GM12878 (cell line): ENCODE measurements at regions not wholly inside any gene's neighbourhood (a gene's known extent, or its start where the extent isn't known, plus 50 kb on each side); places are given as distances from the start of the nearest gene placed in this dataset.
"Not testable (repeated sequence)": the region's sequence is repeated elsewhere in the genome, so short reads cannot be mapped to it uniquely, and the experiment has no call there.

ENCODE experiments used
- ATAC-seq: fragments of 200-7000 bp; cut with Tn5 transposase; 3 replicates; pipeline ENCODE4 v1.9.1; 2020; ENCODE audit warnings: mild to moderate bottlenecking, moderate library complexity
- BruUV-seq: library from RNA; stranded (reverse); fragments of 400-500 nt; replicated peaks from 2 replicates; lab custom pipeline; 2021; lab: Mats Ljungman, UMichigan
- CTCF ChIA-PET: fragments of 300-600 bp; sonication (Branson Sonifier 250); formaldehyde crosslinking; extraction: SDS; loops from one replicate; lab custom pipeline; 2021; ENCODE audit warnings: inconsistent platforms; lab: Yijun Ruan, JAX
- POLR2A ChIA-PET: fragments of 350-600 bp; formaldehyde crosslinking; extraction: SDS; loops from one replicate; lab custom pipeline; 2021; ENCODE audit warnings: inconsistent platforms; lab: Charles Lee
- RAD21 ChIA-PET: fragments of 300-600 bp; sonication (Branson Sonifier 250); formaldehyde crosslinking; loops from one replicate; lab custom pipeline; 2023; ENCODE audit warnings: antibody characterized with exemption; ENCODE audit not compliant: unreplicated experiment; lab: Charles Lee
- SMC1A ChIA-PET: fragments of 300-600 bp; sonication (Branson Sonifier 250); formaldehyde crosslinking; loops from one replicate; lab custom pipeline; 2023; ENCODE audit not compliant: unreplicated experiment, uncharacterized antibody; lab: Charles Lee
- DNase-seq: peaks from one replicate; pipeline ENCODE4 v3.0.0-alpha.2; 2011; ENCODE audit warnings: low read depth, low spot score
- FAIRE-seq: peaks from 3 replicates; lab custom pipeline; 2011; peaks lifted over from hg19 to GRCh38; lab: Jason Lieb, UNC
- H2AFZ ChIP-seq: 2 replicates; pipeline ENCODE4 v1.6.0; 2011; ENCODE audit warnings: low read depth, low read length, control low read depth; ENCODE audit not compliant: control insufficient read depth
- H3K27ac ChIP-seq: 2 replicates; pipeline ENCODE4 v1.5.1; 2011; ENCODE audit warnings: control low read depth; ENCODE audit not compliant: control insufficient read depth, insufficient read depth
- H3K27me3 ChIP-seq, 2 experiments: replicated peaks in 1 of 2; 2 replicates each; pipeline versions ENCODE4 v1.6.0 to v1.6.1; 2011; ENCODE audit warnings: low read length in 1 of 2; ENCODE audit not compliant: control insufficient read depth in 2 of 2, insufficient read depth in 2 of 2
- H3K36me3 ChIP-seq, 2 experiments: 2 replicates each; pipeline ENCODE4 v1.5.1; 2011; ENCODE audit warnings: low read length in 1 of 2; ENCODE audit not compliant: control insufficient read depth in 2 of 2, insufficient read depth in 2 of 2
- H3K4me1 ChIP-seq: 2 replicates; pipeline ENCODE4 v1.6.1; 2011; ENCODE audit warnings: mild to moderate bottlenecking, low read length, moderate library complexity, mixed read lengths; ENCODE audit not compliant: control insufficient read depth, insufficient read depth
- H3K4me2 ChIP-seq: 2 replicates; pipeline ENCODE4 v1.6.0; 2011; ENCODE audit warnings: control low read depth; ENCODE audit not compliant: control insufficient read depth, insufficient read depth
- H3K4me3 ChIP-seq: fragments of 200-600 bp; sonication (generic); 2 replicates; pipeline ENCODE4 v1.5.1; 2016
- H3K79me2 ChIP-seq: 2 replicates; pipeline ENCODE4 v1.6.0; 2011; ENCODE audit warnings: low read length; ENCODE audit not compliant: control insufficient read depth, insufficient read depth
- H3K9ac ChIP-seq: 2 replicates; pipeline ENCODE4 v1.8.0; 2011; ENCODE audit warnings: low read length, control low read depth, mixed read lengths; ENCODE audit not compliant: control insufficient read depth, insufficient read depth
- H3K9me3 ChIP-seq: replicated peaks from 3 replicates; pipeline ENCODE4 v1.5.1; 2011; ENCODE audit warnings: mild to moderate bottlenecking, low read length; ENCODE audit not compliant: control insufficient read depth, insufficient read depth
- H4K20me1 ChIP-seq: 2 replicates; pipeline ENCODE4 v1.6.0; 2011; ENCODE audit not compliant: control insufficient read depth, insufficient read depth
- WGBS: methylation state at CpG from one replicate; pipeline ENCODE4 v1.1.6; 2016; ENCODE audit warnings: low lambda C conversion rate; ENCODE audit not compliant: insufficient replicate concordance, insufficient coverage; ENCODE audit errors: missing lambda C conversion rate; 5-methylcytosine and 5-hydroxymethylcytosine counted together
- in situ Hi-C: fragments of 300-500 bp; cut with MboI; formaldehyde crosslinking; loops from 9 replicates; pipeline ENCODE4 v1.14.3; 2018; ENCODE audit warnings: mixed read lengths
- intact Hi-C: fragments of 100-400 bp; cut with micrococcal nuclease; formaldehyde crosslinking; loops from one replicate; pipeline ENCODE4 v1.14.2; 2022; ENCODE audit not compliant: unreplicated experiment

DNA sequence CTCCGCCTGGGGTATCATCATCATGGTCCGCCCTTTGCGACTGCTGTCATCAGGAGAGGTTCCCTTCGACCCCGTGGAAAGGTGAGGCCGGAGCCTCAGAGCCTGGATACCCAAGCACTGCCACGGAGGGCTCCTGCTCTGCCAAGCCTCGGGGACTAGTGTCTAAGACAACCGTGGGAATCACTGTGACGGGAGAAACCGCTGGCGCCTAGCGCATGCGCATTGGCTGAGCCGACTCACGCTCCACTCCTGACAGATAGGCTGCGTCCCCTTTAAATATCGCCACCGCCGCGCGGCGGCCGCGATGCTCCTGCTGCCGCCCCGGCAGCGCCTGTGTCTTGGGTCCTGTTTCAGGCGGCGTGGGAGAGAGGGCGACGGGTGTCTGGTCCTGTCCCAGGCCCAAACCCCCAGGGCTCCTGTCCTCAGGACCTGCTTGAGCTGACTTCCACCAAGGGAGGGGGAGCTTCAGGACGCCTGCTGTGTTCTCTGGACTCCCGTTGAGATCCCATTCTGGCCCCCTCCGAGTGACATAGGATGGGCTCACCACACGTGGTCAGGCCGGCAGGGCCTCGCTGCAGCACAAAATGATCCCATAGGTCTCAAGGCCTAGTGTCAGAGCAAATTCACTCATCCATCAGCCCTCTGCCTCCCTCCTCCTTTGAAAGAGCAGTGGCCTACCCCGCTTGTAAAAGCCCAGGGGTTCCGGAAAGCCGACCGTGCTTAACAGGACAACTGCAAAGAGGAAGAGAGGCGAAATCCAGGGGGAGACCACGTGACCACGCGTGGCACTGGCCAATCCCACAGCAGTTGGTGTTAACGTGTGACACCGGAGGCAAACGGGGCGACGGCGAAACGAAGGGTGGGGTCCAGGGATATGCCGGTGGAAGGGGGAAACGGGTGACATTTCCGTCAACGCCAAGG is 707.2 kb upstream of the TPTE start:
- BruUV-seq, FAIRE-seq, SMC1A ChIA-PET, intact Hi-C loops, H3K9ac ChIP-seq, H3K27me3 ChIP-seq, H3K4me1 ChIP-seq, in situ Hi-C loops, H2AFZ ChIP-seq, H3K4me2 ChIP-seq, H3K9me3 ChIP-seq, H3K79me2 ChIP-seq, RAD21 ChIA-PET, H4K20me1 ChIP-seq, DNase-seq, ATAC-seq, H3K27ac ChIP-seq, H3K36me3 ChIP-seq, CTCF ChIA-PET, H3K4me3 ChIP-seq, POLR2A ChIA-PET: not testable (repeated sequence)
- WGBS, result 60% methylated on average over 4 of the region's 57 CpGs

DNA sequence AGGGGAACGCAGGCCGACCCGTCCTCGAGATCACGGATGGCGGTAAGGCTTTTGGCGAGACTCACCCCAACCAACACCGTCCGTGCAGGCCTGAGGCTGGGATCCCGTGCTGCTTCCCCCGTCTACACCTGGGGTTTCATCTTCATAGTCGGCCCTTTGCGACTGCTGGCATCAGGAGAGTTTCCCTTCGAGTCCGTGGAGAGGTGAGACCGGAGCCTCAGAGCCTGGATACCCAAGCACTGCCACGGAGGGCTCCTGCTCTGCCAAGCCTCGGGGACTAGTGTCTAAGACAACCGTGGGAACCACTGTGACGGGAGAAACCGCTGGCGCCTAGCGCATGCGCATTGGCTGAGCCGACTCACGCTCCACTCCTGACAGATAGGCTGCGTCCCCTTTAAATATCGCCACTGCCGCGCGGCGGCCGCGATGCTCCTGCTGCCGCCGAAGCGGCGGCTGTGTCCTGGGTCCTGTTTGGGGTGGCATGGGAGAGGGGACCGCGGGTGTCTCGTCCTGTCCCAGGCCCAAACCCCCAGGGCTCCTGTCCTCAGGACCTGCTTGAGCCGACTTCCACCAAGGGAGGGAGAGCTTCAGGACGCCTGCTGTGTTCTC is 706.1 kb upstream of the TPTE start:
- in situ Hi-C loops, SMC1A ChIA-PET, H3K9ac ChIP-seq, H3K79me2 ChIP-seq, H3K27me3 ChIP-seq, CTCF ChIA-PET, H4K20me1 ChIP-seq, FAIRE-seq, BruUV-seq, H3K36me3 ChIP-seq, RAD21 ChIA-PET, H3K4me2 ChIP-seq, DNase-seq, H3K27ac ChIP-seq, H3K4me3 ChIP-seq, H2AFZ ChIP-seq, H3K4me1 ChIP-seq, POLR2A ChIA-PET, intact Hi-C loops, H3K9me3 ChIP-seq, ATAC-seq: not testable (repeated sequence)
- WGBS, result 52% methylated on average over 17 of the region's 43 CpGs

DNA sequence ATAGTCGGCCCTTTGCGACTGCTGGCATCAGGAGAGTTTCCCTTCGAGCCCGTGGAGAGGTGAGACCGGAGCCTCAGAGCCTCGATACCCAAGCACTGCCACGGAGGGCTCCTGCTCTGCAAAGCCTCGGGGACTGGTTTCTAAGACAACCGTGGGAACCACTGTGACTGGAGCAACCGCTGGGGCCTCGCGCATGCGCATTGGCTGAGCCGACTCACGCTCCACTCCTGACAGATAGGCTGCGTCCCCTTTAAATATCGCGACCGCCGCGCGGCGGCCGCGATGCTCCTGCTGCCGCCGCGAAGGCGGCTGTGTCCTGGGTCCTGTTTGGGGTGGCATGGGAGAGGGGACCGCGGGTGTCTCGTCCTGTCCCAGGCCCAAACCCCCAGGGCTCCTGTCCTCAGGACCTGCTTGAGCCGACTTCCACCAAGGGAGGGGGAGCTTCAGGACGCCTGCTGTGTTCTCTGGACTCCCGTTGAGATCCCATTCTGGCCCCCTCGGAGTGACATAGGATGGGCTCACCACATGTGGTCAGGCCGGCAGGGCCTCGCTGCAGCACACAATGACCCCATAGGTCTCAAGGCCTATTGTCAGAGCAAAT is 704.5 kb upstream of the TPTE start:
- DNase-seq, H3K79me2 ChIP-seq, H4K20me1 ChIP-seq, BruUV-seq, POLR2A ChIA-PET, H3K27me3 ChIP-seq, FAIRE-seq, CTCF ChIA-PET, H3K4me1 ChIP-seq, ATAC-seq, H3K27ac ChIP-seq, intact Hi-C loops, in situ Hi-C loops, RAD21 ChIA-PET, H3K9ac ChIP-seq, H3K4me2 ChIP-seq, H3K36me3 ChIP-seq, H3K4me3 ChIP-seq, H3K9me3 ChIP-seq, H2AFZ ChIP-seq, SMC1A ChIA-PET: not testable (repeated sequence)
- 55% methylated on average over 4 of the region's 38 CpGs for WGBS
